ENCODE measurements at regions not wholly inside any gene's neighbourhood (a gene's known extent, or its start where the extent isn't known, plus 50 kb on each side); places are given as distances from the start of the nearest gene placed in this dataset.
"Not testable (repeated sequence)": the region's sequence is repeated elsewhere in the genome, so short reads cannot be mapped to it uniquely, and the experiment has no call there.

DNA sequence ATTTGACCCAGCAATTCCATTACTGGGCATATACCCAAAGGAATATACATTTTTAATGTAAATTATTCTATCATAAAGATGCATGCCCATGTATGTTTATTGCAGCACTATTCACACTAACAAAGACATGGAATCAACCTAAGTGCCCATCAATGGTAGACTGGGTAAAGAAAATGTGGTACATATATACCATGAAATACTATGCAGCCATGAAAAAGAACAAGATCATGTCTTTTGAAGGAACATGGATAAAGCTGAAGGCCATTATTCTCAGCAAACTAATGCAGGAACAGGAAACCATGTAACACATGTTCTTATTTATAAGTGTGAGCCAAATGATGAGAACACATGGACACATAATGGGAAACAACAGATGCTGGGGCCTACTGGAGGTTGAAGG lies 603.0 kb upstream of the MARCKS start:
- not testable (repeated sequence) for DNase-seq

DNA sequence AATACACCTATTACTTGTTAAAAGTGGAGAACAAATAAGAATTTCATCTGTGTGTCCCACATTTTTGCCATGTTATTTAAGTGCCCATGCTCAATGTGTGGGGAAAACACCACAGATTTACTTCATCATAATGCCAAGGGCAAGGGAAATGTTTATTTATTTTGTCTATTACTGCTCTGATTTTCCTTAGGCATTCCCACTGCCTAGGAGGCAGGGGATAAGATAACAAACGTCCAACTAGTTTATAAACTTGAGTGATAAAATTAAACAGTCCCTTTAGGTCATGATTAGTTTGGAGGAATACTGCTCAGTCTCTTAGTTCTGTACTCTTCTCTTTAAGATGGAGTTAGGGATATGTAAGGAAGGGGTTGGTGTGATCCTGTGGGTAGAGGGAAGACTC lies 598.4 kb upstream of the MARCKS start:
- no peak for DNase-seq

DNA sequence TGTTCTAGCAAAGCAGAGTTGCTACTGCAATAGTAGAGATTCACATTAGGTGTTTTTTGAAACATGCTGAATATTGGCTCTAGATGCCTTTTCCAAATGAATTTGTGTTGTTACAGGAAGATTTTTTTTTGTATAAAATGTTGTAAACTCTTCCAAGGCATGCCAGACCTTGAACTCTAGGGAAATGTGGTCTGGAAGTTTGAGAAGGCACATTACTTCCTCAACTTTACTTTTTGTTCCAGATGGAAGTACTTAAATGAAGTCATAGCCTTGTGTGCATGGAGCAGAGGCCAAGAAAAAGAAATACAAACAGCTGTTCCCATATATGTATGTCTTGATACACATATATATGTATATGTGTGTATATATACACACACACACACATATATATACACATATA lies 585.7 kb upstream of the MARCKS start:
- DNase-seq: no peak

DNA sequence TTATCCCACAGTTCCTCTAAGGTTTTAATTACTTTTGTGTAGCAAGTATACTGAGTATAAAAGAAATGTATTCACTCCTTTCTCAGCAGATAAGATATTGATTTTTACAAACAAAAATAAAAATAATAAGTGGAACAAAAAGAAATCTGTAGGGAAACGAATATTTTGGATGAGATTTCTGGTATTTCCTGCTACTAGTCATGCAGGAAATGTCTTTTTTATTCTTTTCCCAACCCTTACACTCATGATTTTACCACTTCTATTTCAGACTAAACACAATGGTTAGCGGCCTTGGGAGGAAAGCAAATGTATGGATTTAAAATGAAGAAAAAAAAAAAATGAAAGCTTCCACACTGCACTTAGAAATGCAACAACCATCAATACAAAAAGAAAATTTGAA lies 580.5 kb upstream of the MARCKS start:
- DNase-seq: no peak

DNA sequence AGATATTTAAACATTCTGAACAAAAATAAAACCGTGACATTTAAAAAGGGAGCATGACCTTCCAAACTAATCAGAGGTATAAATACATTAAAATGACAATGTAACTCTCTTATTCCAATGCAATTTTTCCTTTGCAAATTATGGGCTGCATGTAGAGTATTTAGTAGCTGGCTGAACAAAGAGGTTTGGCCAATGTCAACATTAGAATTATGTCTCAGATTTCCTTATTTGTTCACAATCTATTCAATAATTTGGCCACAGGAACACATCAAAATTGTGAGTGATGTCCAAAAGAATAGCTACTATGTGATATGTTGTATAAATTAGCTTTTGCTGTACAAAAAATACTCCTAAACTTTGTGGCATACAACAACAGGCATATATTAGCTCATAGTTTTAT lies 580.0 kb upstream of the MARCKS start:
- no peak for DNase-seq

DNA sequence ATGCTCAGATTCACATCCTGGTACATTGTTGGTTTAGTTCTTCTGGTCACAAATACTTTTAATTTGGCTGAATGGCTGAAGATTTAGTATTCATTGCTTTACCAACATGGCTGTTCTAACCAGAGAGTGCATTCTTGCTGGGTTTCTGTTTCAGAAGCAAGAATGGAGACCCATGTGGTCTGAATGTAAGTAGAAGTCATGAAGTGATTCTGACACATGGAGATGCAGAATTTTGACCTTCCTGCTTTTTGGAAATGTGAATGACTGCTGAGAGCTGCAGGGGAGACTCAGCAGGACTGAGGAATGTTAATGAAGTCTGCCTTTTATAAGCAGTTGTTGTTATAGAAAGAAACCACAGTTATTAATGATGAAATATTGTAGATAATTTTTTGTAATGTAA lies 576.1 kb upstream of the MARCKS start:
- no peak for DNase-seq

DNA sequence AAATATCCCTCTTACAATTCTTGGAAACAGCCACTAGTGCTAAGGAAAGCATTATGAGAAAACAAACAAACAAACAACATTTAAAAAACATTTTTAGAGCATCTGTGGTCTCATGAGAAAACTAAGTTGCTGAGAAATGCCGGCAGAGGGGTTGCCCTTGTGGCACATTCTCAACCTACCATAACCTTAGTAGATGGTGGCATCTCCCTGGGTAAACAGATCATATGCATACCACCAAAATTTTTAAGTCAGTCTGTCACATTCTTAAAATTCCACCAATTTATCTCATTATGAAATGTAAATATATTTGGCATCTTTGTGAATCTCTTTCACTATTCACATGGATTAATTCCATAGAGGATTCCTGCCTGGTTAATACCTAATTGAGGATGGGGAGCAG lies 575.7 kb upstream of the MARCKS start:
- DNase-seq: no peak

DNA sequence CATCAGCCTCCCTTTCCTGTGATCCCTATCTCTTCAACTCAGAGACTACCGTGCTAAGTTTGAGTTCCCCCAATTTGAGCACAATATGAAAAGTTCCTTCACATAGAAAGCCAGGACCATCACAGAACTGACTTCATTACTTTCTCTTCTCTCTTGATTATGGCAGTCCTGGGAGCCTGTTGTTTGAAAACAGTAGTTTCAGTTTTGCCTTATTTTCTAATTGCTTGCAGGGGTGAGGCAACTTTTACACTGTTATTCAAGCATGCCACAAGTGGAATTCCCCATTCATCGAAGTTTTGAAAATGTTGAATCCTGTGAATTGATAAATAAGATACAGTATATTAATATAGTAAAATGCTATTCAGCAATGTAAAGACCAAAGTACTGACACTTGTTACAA lies 569.7 kb upstream of the MARCKS start:
- no peak for DNase-seq

DNA sequence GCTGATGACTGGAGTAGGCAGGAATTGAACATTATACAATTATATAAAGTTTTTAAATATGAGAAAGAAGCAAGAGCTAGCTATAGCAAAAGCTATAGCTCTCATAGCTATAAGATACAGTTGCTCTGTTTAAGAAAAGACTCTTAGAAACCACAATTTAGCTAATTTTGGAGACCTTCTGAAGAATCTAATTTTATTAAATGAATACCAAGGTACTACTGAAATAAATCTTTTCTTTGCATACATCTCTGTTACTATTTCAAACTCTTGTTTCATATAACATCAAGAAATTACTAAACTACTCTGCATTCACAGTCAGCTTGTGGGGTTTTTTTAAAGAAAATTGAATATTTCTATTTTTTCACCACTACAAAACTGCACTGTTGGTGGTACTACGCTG lies 568.7 kb upstream of the MARCKS start:
- no peak for DNase-seq

DNA sequence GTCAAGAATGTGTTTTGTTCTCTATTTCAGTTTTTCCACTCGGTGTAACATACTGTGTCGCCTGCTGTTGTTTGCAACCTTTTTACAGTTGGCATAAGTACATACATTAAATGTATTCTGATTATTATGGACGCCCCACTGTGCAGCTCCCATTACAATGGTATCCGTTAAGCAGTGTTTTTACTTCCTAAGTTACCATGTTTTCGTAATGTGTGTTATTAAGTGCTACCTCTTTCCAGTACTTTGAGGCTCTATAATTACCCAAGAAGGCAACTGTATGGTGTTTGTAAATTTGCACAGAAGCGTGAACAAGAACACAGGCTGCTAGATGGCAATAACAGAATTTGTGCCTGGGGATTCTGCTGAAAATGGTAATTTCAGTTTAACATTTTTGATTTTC lies 568.0 kb upstream of the MARCKS start:
- peak; percentile 61 for DNase-seq

DNA sequence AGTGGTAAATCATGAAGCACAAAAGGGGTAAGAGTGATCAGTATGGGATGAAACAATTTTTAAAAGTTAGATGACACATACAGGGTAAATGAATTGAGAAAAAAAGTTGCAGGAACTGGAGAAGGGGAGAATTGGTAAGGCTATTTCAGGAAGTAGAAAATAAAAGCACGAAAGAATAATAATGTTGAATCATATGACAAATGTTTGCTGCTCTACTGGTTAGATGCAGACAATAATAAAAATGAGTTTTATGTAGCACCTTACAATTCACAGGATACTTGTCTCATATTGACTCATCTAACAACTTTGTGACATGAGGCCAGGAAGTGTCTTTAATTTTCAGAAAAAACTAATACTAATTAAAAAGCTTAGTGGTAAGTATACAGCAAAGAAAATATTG lies 566.5 kb upstream of the MARCKS start:
- no peak for DNase-seq

DNA sequence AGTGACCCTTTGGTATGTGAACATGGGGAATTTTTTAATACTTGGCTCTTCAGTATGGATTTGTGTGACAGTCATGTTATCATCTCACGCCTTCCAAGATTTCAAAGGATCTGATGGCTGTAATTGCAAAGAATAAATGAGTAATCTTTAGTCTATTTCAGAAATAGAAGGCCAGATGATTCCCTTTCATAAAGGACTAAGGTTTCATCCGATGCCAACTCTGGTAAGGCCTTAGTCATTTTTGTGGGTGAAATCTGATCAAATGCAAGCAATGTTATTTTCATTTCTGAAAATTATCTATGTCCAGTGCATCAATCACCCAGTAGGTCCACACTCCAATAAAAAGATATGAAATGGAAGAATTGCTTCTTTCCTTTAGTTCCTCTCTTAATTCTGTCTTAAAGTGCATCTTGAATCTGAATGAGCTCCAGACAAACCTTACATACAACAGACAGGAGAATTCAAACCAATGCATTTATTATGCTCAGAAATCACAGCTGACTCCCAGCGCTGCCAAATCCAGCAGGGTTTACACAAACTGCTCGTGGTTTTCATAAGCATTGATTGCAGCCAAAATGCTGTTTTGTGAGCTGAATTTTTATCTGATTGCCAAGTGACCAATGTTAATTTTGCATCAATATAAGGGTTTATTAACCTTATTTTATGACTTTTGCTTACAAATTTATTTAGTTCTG lies 565.2 kb upstream of the MARCKS start:
- no peak for DNase-seq

DNA sequence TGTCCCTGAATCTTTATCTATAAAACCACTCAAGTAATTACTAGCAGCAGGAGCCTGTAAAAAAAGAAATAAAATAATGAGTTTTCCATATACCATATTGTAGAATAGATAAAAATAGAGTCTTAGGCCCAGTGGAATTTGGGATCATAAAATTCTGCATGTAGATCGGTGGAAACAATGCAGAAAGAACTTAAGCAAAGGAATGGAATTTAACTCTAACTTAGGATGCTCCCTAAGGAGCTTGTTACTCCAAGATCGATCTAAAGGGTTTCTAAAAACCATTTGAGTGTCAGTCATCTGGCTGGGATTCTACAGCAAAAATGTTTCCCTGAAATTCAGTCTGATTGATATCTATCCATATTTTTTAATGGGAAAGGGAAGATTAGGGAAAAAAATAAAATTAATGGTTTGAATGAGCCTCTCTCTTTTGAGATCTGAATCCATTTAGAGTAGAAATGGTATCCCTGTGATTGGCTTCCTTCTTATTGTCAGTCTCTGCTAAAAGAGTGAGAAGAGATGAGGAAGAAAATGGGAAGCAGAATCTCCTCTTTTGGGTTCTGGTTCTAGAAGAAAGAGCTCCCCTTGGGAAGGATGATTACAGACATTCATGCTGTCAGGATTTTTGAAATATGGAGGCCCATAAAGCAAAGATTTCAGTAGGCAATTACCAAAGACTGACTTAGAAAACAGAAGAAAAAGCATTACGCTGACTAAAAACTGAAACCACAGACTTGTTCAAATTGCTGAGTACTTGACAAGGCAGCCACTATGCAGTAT lies 564.3 kb upstream of the MARCKS start:
- no peak for DNase-seq

DNA sequence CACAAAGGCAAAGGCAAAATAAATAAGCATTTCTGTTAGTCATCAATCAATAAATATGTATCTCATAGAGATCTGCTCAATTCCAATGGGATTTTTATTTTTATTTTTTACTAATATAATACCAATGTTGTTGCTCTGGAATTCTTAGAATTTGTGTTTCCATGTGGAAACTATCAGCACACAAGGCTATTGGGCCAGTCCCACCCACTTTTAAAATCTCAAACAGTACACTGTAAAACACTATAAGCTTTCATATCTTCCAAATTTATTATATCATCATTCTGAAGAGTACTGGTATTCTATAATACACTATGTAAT lies 563.8 kb upstream of the MARCKS start:
- DNase-seq: no peak

DNA sequence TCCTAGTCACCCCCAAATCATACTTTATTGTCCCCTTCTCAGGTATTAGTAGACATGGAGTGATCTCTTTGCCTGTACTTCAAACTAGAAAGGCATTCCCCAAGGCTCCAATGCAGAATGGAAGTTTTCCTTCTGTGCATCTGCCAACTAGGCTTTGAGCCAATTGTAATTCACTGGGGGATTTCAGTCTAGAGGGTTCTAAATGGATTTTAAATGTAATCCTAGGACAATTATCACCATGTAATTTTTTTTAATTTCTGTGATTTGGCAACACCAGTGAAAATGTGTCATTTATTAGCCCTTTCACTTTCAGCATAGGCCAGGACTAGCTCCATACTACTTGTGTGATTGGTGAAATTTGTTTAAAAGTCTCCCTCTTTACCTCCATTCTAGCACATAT lies 557.6 kb upstream of the MARCKS start:
- no peak for DNase-seq

DNA sequence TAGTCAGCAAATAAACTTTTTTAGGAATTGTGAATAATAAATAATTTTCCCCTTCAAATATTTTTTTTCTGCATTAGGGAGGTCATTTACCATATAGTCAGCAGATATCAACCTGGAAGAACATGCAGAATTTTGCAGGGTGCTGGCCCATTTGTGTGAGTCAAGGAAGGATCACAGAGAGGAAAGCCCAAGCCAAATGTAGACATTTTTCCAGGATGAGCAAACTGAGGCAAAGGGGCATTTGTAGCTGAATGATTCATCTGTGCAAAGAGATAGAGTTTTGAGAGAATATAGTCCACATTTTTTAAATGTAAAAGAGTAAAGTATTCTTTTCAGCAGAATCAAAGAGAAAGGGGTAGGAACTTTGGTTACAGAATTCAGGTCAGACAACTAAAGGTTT lies 555.5 kb upstream of the MARCKS start:
- no peak for DNase-seq

DNA sequence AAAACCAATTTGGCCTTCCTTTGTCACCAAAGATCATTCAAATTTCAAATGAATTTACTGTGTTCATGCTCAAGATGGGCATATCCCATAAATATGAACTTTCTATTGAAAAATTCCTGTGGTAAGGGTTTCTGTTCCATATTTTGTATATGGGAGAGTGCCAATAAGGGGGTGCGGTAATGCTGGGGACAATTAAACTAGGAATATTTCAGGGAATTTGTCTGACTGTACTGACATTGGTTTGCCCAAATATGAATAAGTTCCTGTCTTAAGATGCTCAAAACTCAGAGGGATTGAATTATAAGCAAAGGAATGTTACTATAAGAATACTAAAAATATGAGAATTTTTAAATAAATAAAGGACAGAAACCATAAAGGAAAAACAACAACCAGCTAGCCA lies 553.0 kb upstream of the MARCKS start:
- DNase-seq: no peak

DNA sequence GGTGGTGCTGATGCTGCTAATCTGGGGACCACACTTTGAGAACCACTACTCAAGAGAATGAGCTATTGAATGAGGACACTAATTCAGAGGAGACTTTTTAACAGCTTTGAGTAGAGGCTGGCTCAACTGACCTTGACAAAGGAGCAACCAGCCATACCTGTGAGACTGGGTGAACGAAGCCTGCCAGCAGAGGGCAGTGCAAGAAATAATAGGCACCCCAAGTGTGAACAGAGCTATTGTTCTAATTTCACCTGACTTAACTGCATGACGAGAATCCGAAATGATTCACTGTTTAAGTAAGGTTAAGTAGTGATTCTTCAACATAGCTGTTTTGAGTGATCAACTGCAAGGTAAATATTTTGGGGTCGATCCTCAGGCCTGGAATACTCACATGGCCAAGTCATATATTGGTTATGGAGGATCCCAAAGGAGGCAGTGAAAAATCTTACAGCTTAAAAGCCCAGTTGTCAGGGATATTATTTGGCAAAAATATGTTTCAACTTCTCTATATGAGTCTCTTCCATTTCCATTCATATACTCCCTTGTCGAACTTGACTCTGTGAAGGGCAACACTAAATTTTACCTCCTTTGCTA lies 550.5 kb upstream of the MARCKS start:
- no peak for DNase-seq

DNA sequence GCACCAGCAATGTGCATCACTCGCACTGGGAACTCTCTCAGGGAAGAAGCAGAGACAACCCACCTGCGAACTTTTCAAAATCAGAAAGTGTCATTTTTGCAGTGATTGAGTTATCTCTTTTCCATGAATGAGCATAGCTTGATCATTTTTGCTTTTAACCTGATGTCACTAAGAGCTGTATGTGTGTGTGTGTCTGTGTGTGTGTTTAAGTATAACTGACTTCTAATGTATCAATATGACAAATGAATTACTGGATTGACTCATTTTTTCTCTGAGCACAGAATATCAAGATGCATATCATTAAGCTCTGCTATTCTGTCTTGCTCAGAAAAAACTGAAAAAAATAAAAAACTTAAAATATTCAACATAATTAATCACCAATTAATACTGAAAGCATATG lies 548.9 kb upstream of the MARCKS start:
- DNase-seq: no peak

DNA sequence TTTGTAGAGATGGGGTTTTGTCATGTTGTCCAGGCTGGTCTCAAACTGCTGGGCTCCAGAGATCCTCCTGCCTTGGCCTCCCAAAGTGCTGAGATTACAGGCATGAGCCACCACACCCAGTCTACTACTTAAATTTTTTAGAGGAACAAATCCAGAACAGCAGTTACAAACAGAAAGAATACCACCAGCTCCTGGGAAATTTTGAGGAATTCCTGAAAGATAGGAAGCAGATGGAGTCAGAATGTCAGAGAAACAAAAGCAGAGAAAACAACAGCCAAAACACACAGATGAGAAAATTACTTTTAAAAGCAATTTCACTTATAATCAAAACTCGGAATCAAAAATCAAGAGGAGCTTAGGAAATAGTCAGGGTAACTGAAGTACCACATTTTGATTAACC lies 543.3 kb upstream of the MARCKS start:
- DNase-seq: no peak

DNA sequence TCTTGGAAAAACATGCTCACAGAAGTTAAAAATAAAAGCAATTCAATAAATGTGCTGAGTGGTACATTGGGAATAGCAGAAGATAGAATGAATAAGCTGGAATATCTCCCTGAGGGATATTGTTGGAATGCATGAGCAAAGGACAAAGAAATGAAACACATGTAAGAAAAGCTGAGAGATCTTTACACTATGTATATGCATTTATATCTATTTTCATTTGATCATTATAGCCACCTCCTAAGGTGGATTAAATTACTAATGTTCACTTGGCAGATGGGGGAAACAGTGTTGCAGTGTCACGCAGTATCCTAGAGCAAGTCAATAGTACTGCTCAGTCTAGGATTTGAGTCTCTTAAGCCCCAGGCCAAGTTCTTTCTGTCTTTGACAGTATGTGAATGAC lies 542.0 kb upstream of the MARCKS start:
- DNase-seq: no peak

DNA sequence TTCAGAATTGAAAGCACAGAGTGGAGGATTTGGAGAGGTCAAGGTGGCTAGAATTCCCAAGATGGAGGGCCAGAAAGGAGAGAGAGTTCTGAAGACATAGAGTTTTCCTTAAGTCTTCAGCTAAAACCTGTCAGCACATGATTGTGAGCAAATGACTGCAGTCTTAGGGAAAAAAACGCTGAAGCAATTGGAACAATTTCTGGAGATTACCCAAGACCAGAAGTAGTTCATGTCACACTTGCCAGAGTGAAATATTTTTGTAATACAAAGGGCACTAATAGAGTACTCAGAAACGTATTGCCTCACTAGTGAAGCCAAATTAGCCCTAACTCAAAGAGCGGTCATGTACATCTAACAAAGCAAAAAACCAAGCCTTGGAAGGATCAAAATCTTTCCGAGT lies 541.3 kb upstream of the MARCKS start:
- DNase-seq: no peak

DNA sequence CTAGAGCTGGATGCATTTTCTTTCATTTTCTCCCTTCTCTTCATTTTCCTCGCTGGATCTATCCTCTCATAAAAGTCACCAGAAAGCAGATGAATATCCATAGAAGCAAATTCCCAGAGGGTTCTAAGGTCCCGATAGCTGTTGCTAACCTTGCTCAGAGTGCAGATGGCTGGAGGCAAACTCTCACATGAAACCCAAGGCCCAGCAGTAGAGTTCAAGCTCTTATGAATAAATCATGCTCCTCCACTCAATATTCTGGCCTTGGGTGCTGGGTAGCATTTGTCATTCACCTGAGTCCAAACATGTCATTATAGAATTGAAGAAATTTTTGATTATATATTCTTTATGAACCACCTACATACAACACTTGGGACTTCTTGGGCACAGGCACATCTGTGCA lies 539.7 kb upstream of the MARCKS start:
- peak; percentile 34 for DNase-seq

DNA sequence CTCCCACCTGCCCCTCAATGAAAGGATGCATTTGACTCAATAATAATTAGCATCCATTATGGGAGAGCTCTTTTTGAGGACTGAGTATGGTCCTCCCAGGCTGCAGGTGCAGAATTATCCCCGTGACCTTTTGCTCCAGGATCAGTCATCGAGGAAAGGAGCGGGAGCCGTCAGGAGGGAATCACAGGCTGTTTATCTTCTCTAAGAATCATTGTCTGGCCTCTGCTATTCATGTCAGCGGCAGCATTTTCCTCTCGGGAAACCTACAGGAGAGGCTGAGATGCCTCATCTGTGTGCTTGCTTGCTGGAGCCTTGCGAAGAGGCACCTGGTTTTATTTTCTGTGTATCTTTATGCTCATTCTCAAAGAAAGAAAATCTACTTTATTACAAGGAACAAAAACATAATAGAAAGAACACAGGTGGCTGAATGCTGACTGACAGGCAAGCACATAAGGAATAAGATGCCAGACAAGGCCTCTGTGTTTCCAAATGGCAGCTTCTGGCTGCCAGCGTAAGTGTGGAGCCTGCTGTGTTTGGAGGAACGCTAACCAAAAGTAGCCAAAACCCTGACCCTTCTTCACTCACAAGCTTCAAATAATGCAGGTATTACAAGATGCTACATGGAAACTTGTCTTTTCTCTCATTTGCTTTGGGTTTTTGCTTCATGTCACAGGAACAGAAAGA lies 539.1 kb upstream of the MARCKS start:
- DNase-seq: no peak

Data from NCI-H187 treated with DMSO at 0.1 percent for 48 hours (cell line).